ENCODE measurements at regions not wholly inside any gene's neighbourhood (a gene's known extent, or its start where the extent isn't known, plus 50 kb on each side); places are given as distances from the start of the nearest gene placed in this dataset.
"Not testable (repeated sequence)": the region's sequence is repeated elsewhere in the genome, so short reads cannot be mapped to it uniquely, and the experiment has no call there.

GRCh38 chr18:59848002-59848401 is 51.8 kb upstream of the PMAIP1 start:
- DNase-seq (ENCODE audit: low spot score in 2 of 2) (no peak), ATAC-seq (ENCODE audit: low read depth) (peak; percentile 63)
- Mint-ChIP-seq H3K4me3 (peak overlapping the region; percentile 41), H3K27me3 (no peaks in the 10 kb centered on the region), H3K36me3 (no peaks in the 10 kb centered on the region), H3K4me1 (peaks cover 19% of the 10 kb centered on the region), H3K9me3 (no peaks in the 10 kb centered on the region), H3K27ac (peak overlapping the region; percentile 91)

DNA sequence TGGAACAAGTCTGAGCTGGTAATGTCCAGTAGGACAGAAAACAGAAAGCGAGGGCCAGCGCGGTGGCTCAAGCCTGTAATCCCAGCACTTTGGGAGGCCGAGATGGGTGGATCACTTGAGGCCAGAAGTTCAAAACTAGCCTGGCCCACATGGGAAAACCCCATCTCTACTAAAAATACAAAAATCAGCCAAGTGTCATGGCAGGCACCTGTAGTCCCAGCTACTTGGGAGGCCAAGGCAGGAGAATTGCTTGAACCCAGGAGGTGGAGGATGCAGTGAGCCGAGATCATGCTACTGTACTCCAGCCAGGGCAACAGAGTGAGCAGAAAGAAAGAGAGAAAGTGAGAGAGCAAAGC is 52.3 kb upstream of the PMAIP1 start:
- Mint-ChIP-seq H3K27ac (peak overlapping the region; percentile 91), H3K4me3 (peak overlapping the region; percentile 40), H3K4me1 (peaks cover 15% of the 10 kb centered on the region)
- not testable (repeated sequence) for H3K36me3 Mint-ChIP-seq; DNase-seq (ENCODE audit: low spot score in 2 of 2); H3K9me3 Mint-ChIP-seq; H3K27me3 Mint-ChIP-seq
- ATAC-seq (ENCODE audit: low read depth), result peak; percentile 37

- peak; percentile 36 to 47 for DNase-seq (ENCODE audit: low spot score in 2 of 2)
- peak overlapping the region; percentile 40 for H3K4me3 Mint-ChIP-seq
- no peaks in the 10 kb centered on the region for H3K27me3 Mint-ChIP-seq
- peaks cover 15% of the 10 kb centered on the region for H3K4me1 Mint-ChIP-seq
- H3K27ac Mint-ChIP-seq, result peak overlapping the region; percentile 91
- H3K36me3 Mint-ChIP-seq, result no peaks in the 10 kb centered on the region
- peak; percentile 87 for ATAC-seq (ENCODE audit: low read depth)
- H3K9me3 Mint-ChIP-seq, result no peaks in the 10 kb centered on the region
Measured at GRCh38 chr18:59846814-59847490, 52.8 kb upstream of the PMAIP1 start.

DNA sequence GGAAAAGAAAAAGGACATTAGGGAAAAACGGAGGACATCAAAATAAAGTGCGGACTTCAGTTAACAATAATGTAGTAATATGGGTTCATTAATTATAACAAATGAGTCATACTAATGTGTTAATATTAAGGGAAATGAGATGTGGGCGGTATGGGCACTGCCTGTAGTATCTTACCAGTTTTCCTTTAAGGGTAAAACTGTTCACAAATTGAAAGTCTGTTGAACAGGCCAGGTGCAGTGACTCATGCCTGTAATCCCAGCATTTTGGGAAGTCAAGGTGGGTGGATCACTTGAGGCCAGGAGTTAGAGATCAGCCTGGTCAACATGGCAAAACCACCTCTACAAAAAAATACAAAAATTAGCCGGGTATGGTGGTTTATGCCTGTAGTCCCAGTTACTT is 56.8 kb upstream of the PMAIP1 start:
- no peak overlapping the region for H3K4me3 Mint-ChIP-seq
- no peak overlapping the region for H3K27ac Mint-ChIP-seq
- peaks cover 11% of the 10 kb centered on the region for H3K4me1 Mint-ChIP-seq
- peaks cover 4% of the 10 kb centered on the region for H3K27me3 Mint-ChIP-seq
- H3K9me3 Mint-ChIP-seq, result no peaks in the 10 kb centered on the region
- ATAC-seq (ENCODE audit: low read depth) (no peak), DNase-seq (ENCODE audit: low spot score in 2 of 2) (no peak)
- H3K36me3 Mint-ChIP-seq, result no peaks in the 10 kb centered on the region

DNA sequence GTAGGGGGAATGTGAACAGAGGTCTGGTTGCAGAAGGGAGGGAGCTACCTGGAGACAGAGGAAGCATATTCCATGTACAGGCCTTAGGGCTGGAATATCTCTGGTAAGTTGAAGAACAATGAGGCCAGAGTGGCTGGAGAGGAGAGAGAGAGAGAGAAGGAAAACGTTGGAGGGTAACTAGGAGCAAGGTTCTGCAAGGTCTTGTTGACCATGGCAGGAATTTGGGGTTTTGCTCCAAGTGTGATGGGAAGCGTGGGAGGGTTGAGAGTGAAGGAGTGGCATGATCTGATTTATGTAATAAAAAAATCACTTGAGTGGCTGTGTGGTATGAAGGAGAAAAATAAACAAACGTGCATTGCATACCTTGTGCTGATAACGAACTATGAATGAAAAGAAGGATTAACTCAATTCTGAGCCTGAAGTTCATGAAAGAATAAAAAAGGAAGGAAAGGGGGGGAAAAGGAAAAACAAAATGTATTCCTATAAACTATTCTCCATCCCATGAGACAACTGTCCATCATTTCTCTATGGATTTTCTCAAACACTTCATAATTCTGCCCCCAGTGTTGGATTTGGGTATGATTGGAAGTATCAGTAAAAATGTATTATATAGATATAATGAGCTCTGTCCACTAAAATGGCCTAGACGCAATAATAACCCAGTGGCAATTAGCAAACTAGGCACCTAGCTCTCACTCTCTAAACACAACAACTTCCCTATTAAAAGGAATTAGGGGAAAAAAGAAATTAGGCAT is 59.7 kb upstream of the PMAIP1 start:
- peaks cover 10% of the 10 kb centered on the region for H3K4me1 Mint-ChIP-seq
- H3K27ac Mint-ChIP-seq, result peak overlapping the region; percentile 13
- ATAC-seq (ENCODE audit: low read depth) (no peak), DNase-seq (ENCODE audit: low spot score in 2 of 2) (no peak)
- H3K27me3 Mint-ChIP-seq, result peaks cover 4% of the 10 kb centered on the region
- H3K9me3 Mint-ChIP-seq, result no peaks in the 10 kb centered on the region
- H3K36me3 Mint-ChIP-seq, result no peaks in the 10 kb centered on the region
- H3K4me3 Mint-ChIP-seq, result no peak overlapping the region

DNA sequence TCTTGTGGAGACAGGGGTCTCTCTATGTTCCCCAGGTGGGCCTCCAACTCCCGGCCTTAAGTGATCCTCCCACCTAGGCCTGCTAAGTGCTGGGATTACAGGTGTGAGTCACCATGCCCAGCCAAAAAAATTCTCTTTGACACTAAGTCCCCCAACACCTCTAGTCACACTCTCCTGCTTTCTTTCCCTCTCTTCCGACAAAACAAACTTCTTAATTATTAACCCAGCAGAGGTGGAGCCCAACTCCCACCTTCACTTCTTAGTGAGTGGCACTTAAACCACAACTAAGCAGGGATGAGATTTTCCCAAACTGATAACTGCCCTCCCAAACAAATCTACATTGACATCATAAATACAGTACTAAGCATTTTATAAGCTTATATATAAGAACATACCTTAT is 60.5 kb upstream of the PMAIP1 start:
- ATAC-seq (ENCODE audit: low read depth), result no peak
- Mint-ChIP-seq H3K36me3 (no peaks in the 10 kb centered on the region), H3K27me3 (peaks cover 4% of the 10 kb centered on the region), H3K4me1 (peaks cover 11% of the 10 kb centered on the region), H3K4me3 (no peak overlapping the region), H3K9me3 (no peaks in the 10 kb centered on the region), H3K27ac (no peak overlapping the region)
- DNase-seq (ENCODE audit: low spot score in 2 of 2), result no peak

DNA sequence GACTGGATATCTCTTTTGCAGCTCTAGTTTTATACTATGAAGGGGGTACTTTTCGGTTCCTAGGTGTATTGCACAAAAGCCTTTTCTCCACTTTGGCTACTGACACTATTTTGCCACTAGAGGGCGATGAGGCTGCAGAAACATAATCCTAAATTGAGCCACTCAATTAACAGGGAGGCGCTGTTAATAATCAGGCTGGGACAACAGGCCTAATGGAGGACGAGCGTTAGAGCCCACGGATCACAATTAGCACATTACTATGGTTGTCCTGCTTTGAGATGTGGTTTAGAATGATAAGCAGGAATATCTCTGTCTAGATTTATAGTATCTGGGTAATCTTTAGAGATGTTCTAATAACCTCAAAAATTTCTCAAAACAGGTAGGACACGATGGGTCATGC is 62.2 kb upstream of the PMAIP1 start:
- ATAC-seq (ENCODE audit: low read depth) (peak; percentile 69), DNase-seq (ENCODE audit: low spot score in 2 of 2) (peak; percentile 47 to 74)
- H3K36me3 Mint-ChIP-seq, result no peaks in the 10 kb centered on the region
- H3K27me3 Mint-ChIP-seq, result peaks cover 4% of the 10 kb centered on the region
- H3K4me1 Mint-ChIP-seq, result peaks cover 11% of the 10 kb centered on the region
- no peaks in the 10 kb centered on the region for H3K9me3 Mint-ChIP-seq
- H3K4me3 Mint-ChIP-seq, result no peak overlapping the region
- H3K27ac Mint-ChIP-seq, result no peak overlapping the region

DNA sequence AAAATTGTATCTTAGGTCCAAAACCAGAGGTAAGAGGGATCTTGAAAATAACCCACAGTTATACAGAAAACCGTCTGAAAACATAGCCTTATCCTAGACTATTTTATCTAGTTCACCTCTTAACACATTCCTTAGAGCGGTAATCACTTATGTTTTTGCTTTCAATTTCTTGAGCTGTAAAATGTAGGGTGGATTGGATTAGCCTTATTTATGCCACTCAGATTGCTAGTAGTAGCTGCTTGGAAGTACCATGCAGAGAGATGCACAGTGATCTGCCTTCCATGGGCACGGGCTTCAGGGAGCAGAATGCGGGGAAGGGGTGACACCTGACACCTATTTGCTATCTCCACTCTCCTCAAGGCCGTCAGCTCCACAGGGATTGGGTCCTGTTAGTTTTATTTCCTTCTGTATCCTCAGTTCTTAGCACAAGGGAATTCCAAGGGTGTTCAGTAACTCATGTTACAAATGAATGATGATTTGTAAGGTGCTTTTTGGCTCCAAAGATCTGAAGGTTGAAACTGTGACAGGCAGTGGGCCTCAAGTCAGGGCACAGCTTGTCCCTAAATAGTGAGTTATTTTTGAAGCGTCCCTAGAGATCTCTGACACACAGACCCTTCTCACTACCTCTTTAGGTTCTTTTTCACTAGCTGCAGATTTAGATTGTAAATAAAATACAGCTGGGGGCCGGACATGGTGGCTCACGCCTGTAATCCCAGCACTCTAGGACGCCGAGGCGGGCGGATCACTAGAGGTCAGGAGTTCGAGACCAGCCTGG is 64.0 kb upstream of the PMAIP1 start:
- Mint-ChIP-seq H3K36me3 (no peaks in the 10 kb centered on the region), H3K4me1 (peaks cover 11% of the 10 kb centered on the region), H3K27ac (peak overlapping the region; percentile 61), H3K9me3 (no peaks in the 10 kb centered on the region), H3K4me3 (no peak overlapping the region), H3K27me3 (peaks cover 4% of the 10 kb centered on the region)
- ATAC-seq (ENCODE audit: low read depth) (peak; percentile 32), DNase-seq (ENCODE audit: low spot score in 2 of 2) (no peak)

DNA sequence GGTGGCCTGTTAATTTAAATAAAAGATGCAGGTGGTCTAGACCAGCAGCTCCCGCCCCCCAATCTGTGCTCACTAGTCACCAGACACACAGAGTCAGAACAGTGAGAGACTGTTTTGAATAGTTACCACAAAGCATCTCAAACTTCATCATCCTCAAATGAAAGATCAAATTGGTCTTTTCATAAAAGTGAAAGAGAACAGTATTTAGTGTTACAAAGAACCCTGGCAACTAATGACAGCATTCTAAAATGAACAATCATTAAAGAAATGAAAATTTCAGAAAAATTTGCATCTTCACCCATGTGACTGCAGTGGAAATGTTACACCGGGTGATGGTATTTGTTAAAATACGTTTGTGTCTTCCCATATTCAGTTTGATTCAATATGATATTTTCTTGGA is 65.5 kb upstream of the PMAIP1 start:
- H3K9me3 Mint-ChIP-seq, result no peaks in the 10 kb centered on the region
- ATAC-seq (ENCODE audit: low read depth) (peak; percentile 44), DNase-seq (ENCODE audit: low spot score in 2 of 2) (no peak)
- H3K4me1 Mint-ChIP-seq, result peaks cover 11% of the 10 kb centered on the region
- H3K36me3 Mint-ChIP-seq, result no peaks in the 10 kb centered on the region
- no peak overlapping the region for H3K4me3 Mint-ChIP-seq
- H3K27me3 Mint-ChIP-seq, result peaks cover 2% of the 10 kb centered on the region
- H3K27ac Mint-ChIP-seq, result peak overlapping the region; percentile 74

- Mint-ChIP-seq H3K4me3 (no peak overlapping the region), H3K27ac (peak overlapping the region; percentile 74), H3K4me1 (peaks cover 11% of the 10 kb centered on the region), H3K36me3 (no peaks in the 10 kb centered on the region), H3K9me3 (no peaks in the 10 kb centered on the region), H3K27me3 (peaks cover 2% of the 10 kb centered on the region)
- ATAC-seq (ENCODE audit: low read depth), result peak; percentile 66
- no peak for DNase-seq (ENCODE audit: low spot score in 2 of 2)
Measured at GRCh38 chr18:59833785-59834184, 66.0 kb upstream of the PMAIP1 start.

DNA sequence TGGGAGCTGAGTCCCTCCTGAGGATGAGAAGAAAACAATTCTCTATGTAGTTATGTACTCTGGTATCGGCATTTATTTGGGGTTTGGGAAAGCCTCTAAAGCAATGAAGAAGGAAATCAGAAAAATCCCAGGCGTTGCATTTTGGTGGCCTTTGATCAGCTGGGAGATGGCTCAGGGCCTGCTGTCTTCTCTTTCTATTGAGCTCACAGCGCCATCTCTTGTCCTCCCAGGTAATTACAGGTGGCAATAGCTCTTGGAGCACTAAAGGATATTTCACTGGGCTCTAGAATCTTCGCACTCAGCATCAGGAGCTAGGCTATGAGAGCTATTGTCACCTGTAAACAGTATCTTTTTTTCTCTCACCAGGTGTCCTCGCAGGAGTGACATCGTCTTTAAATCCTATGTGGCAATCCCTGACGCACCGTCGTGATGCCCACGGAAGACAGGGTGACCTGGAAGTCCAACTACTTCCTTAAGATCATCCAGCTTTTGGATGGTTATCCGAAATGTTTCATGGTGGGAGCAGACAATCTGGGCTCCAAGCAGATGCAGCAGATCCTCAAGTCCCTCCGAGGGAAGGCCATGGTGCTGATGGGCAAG is 76.1 kb upstream of the PMAIP1 start:
- Mint-ChIP-seq H3K27ac (no peak overlapping the region), H3K9me3 (peaks cover 1% of the 10 kb centered on the region), H3K4me3 (no peak overlapping the region), H3K27me3 (peaks cover 6% of the 10 kb centered on the region), H3K36me3 (no peaks in the 10 kb centered on the region), H3K4me1 (peaks cover 3% of the 10 kb centered on the region)
- DNase-seq (ENCODE audit: low spot score in 2 of 2) (no peak), ATAC-seq (ENCODE audit: low read depth) (no peak)

GRCh38 chr18:59822612-59823550 is 76.9 kb upstream of the PMAIP1 start:
- Mint-ChIP-seq H3K36me3 (no peaks in the 10 kb centered on the region), H3K9me3 (peaks cover 1% of the 10 kb centered on the region), H3K27ac (no peak overlapping the region), H3K4me3 (no peak overlapping the region), H3K4me1 (peaks cover 6% of the 10 kb centered on the region), H3K27me3 (peaks cover 9% of the 10 kb centered on the region)
- no peak for DNase-seq (ENCODE audit: low spot score in 2 of 2)
- ATAC-seq (ENCODE audit: low read depth), result no peak

DNA sequence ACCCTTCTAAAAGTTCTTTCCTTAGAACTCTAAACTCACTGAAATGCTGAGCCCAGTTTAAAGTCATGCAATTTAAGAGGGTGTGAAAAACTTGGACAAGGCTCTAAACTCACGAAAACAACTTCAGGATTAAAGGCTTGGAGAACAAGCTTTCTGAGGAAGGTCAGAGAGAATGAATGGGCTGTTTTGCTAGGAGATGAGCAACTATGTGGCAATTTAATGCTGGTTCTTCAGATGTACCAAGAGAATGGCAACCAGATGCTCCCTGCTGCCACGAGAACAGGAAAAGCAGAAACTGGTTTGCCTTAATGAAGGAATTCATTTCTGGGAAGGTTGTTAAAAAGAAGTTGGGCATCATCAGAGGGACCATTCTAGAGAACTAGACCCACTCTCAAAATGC is 77.8 kb upstream of the PMAIP1 start:
- peaks cover 3% of the 10 kb centered on the region for H3K36me3 Mint-ChIP-seq
- H3K4me3 Mint-ChIP-seq, result no peak overlapping the region
- H3K4me1 Mint-ChIP-seq, result peaks cover 6% of the 10 kb centered on the region
- H3K27me3 Mint-ChIP-seq, result peaks cover 13% of the 10 kb centered on the region
- peaks cover 1% of the 10 kb centered on the region for H3K9me3 Mint-ChIP-seq
- no peak overlapping the region for H3K27ac Mint-ChIP-seq
- DNase-seq (ENCODE audit: low spot score in 2 of 2) (no peak), ATAC-seq (ENCODE audit: low read depth) (no peak)
